SJCRH30 (cell line): ENCODE measurements at regions not wholly inside any gene's neighbourhood (a gene's known extent, or its start where the extent isn't known, plus 50 kb on each side); places are given as distances from the start of the nearest gene placed in this dataset.

Experiments used
- DNase-seq, 2 experiments: peaks; one replicate each; pipeline ENCODE4 v3.0.0-alpha.2; 2015 to 2020
- H3K27ac ChIP-seq: fragments of 250-450 bp; sonication (Bioruptor Pico); 2 replicates; pipeline ENCODE4 v1.5.1; 2020; ENCODE audit warnings: mild to moderate bottlenecking, moderate library complexity
- H3K27me3 ChIP-seq: fragments of 250-450 bp; sonication (Bioruptor Pico); 2 replicates; pipeline ENCODE4 v1.5.1; 2020; ENCODE audit warnings: mild to moderate bottlenecking, moderate library complexity
- H3K36me3 ChIP-seq: fragments of 250-450 bp; sonication (Bioruptor Pico); 2 replicates; pipeline ENCODE4 v1.5.1; 2020; ENCODE audit warnings: mild to moderate bottlenecking, moderate library complexity
- H3K4me1 ChIP-seq: fragments of 250-450 bp; sonication (Bioruptor Pico); 2 replicates; pipeline ENCODE4 v1.5.1; 2020; ENCODE audit warnings: mild to moderate bottlenecking, moderate library complexity
- H3K4me3 ChIP-seq: fragments of 250-450 bp; sonication (Bioruptor Pico); 2 replicates; pipeline ENCODE4 v1.5.1; 2020; ENCODE audit warnings: mild to moderate bottlenecking, moderate library complexity
- H3K9me3 ChIP-seq: fragments of 250-450 bp; sonication (Bioruptor Pico); replicated peaks from 2 replicates; pipeline ENCODE4 v1.5.1; 2020; ENCODE audit warnings: mild to moderate bottlenecking, moderate library complexity

DNA sequence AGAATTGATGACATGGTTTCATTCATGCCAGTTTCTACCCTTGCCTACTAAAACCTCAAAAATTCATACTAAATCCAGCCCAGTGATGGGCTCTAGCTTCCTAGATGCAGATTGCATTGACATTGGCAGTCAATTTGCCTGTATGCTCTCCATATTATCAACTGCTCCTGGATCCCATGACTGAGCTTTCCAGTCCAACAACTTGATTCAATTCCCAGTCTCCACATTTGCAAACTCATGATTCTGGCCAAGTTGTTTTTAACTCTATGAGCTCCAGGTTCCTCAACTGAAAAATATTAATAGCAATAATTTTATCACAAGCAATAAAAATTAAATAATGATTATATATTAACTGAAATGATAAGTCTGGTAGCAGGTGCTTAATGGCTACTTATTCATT is 51.0 kb upstream of the DSC1 start:
- H3K4me3 ChIP-seq = no peak overlapping the region
- H3K27me3 ChIP-seq = no peaks in the 10 kb centered on the region
- H3K4me1 ChIP-seq = no peaks in the 10 kb centered on the region
- no peak for DNase-seq
- H3K27ac ChIP-seq = no peak overlapping the region
- H3K36me3 ChIP-seq = no peaks in the 10 kb centered on the region
- no peaks in the 10 kb centered on the region for H3K9me3 ChIP-seq

DNA sequence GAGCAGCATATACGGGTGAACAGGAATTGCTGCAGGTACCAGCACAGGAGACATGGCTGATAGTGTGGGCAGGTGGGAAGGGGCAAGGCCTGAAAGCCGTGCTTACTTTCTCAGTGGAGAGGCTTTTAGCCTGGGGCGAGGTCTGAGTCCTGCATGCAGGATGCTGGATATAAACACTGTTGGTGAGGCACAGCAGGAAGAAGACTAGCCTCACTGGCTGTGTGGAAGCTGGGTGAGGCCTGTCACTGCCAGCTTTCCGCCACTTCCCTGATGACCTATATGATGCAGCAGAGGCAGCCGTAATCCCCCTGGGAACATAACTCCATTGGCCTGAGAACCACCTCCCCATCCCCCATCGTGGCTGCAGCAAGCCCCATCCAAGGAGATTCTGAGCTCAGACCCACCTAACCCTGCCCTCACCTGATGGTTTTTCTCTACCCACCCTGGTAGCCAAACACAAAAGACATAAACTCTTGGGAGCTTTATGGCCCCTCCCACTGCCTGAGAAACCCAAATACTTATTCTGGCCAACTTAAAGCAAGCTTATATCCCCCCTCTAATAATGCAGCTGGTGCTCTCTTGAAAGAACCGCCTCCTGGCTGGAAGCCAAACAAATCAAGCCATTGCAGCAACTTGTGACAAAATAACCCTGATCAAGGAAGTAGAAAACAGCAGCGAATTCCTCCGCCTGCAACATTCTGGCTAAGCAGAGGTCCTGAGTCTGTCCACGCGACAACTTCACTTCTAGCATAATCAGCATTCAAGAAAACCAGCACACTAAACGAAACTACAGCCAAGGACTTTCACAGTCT is 54.6 kb upstream of the DSC1 start:
- H3K4me1 ChIP-seq = no peaks in the 10 kb centered on the region
- H3K4me3 ChIP-seq = no peak overlapping the region
- H3K36me3 ChIP-seq = no peaks in the 10 kb centered on the region
- no peaks in the 10 kb centered on the region for H3K9me3 ChIP-seq
- H3K27me3 ChIP-seq = no peaks in the 10 kb centered on the region
- peak; percentile 2 to 4 for DNase-seq
- H3K27ac ChIP-seq = no peak overlapping the region

DNA sequence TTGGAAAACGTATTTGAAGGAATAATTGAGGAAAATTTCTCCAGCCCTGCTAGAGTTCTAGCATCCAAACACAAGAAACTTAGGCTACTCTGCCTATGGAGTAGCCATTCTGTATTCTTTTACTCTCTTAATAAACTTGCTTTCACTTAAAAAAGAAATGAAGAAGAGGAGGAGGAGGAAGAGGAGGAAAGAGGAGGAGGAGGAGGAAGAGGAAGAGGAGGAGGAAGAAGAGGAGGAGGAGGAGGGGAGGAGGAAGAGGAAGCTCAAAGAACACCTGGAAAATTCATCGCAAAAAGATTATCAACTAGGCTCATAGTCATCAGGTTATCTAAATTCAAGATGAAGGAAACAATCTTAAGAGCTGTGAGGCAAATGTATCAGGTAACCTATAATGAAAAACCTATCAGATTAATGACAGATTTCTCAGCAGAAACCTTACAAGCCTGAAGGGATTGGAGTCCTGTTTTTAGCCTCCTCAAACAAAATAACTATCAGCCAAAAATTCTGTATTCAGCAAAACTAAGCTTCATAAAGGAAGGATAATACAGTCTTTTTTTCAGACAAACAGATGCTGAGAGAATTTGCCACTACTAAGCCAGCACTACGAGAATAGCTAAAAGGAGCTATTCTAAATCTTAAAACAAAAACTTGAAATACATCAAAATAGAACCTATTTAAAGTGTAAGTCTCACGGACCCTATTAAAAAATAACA is 56.2 kb upstream of the DSC1 start:
- DNase-seq = no peak
- Histone ChIP-seq H3K9me3 (no peaks in the 10 kb centered on the region), H3K4me1 (no peaks in the 10 kb centered on the region), H3K27me3 (no peaks in the 10 kb centered on the region), H3K36me3 (no peaks in the 10 kb centered on the region), H3K27ac (no peak overlapping the region), H3K4me3 (no peak overlapping the region)

DNA sequence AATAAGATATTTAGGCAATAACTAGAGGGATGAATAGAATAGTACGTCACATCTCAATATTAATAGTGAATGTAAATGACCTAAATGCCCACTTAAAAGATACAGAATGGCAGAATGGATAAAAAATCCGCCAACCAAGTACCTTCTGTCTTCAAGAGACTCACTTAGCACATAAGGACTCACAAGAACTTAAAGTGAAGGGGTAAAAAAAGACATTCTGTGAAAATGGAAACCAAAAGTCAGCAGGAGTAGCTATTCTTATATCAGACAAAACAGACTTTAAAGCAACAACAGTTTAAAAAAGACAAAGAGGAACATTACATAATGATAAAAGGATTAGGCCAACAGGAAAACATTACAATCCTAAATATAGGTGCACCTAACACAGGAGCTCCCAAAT is 56.7 kb upstream of the DSC1 start:
- H3K4me1 ChIP-seq = no peaks in the 10 kb centered on the region
- no peaks in the 10 kb centered on the region for H3K36me3 ChIP-seq
- no peak for DNase-seq
- H3K27me3 ChIP-seq = no peaks in the 10 kb centered on the region
- H3K27ac ChIP-seq = no peak overlapping the region
- H3K4me3 ChIP-seq = no peak overlapping the region
- H3K9me3 ChIP-seq = no peaks in the 10 kb centered on the region

DNA sequence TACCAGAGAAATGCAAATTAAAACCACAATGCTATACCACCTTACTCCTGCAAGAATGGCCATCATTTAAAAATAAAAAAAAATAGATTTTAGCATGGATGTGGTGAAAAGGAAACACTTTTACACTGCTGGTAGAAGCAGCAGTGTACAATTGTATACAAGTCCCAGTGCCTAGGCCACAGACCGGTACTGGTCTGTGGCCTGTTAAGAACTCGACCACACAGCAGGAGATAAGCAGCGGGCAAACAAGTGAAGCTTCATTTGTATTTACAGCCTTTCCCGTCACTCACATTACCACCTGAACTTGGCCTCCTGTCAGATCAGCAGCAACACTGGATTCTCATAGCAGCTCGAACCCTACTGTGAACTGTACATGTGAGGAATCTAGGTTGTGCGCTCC is 60.7 kb upstream of the DSC1 start:
- no peaks in the 10 kb centered on the region for H3K4me1 ChIP-seq
- no peak overlapping the region for H3K4me3 ChIP-seq
- no peaks in the 10 kb centered on the region for H3K27me3 ChIP-seq
- no peak overlapping the region for H3K27ac ChIP-seq
- no peaks in the 10 kb centered on the region for H3K36me3 ChIP-seq
- H3K9me3 ChIP-seq = no peaks in the 10 kb centered on the region
- DNase-seq = peak; percentile 16 to 30

DNA sequence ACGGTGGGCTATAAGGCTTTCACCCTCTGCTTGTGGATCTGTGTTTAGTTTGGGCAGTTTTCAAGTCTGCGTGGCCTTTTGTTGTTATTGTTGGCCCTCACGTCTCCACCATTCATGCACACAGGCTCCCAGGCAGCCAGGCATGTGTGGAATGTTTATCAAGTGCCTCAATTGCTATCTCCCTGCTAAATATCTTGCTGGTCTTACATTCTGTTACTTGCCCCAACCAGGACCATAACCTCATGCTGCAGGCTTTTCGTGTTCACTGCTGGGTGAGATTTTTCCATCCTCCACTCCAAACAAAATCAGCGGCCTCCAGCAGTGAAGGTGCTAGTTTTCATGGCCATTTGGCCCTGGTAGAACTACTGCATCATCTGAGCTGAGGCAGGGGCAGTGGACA is 63.0 kb upstream of the DSC1 start:
- Histone ChIP-seq H3K4me3 (no peak overlapping the region), H3K27me3 (no peaks in the 10 kb centered on the region), H3K36me3 (no peaks in the 10 kb centered on the region), H3K9me3 (no peaks in the 10 kb centered on the region), H3K4me1 (no peaks in the 10 kb centered on the region), H3K27ac (no peak overlapping the region)
- DNase-seq = peak; percentile 11 to 17

DNA sequence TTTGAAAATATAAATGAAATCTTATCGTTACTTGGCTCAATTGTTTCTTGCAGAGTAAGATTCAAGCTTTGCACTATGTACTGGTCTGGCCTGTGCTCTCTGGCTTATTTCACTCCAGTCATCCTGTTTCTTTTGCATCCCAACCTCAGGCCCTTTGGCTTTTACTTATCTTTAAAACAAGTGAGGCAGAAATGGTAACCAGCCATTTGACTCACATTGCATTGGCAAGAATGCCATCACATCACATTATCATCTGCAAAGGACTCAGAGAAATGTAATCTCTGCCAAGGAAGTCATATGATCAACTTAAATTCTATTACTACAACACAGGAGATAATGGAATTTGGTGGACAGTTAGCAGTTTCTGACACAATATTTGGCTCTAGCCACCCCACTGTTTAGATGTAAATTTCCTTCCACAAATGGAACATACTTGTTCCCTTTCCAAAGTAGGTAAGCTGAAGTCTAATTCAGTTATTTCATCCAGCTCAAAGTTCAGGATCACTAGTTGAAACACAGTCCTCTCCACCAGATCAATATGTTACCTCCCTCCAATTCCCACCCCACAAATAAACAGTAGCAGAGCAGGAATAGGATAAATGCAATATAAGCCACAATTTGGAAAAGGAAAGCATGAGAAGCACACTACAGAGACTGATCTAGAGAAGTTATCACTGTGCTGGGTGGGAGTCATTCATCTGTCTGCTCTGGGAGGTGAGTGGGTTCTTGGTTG is 65.0 kb upstream of the DSC1 start:
- no peak for DNase-seq
- H3K27ac ChIP-seq = no peak overlapping the region
- no peak overlapping the region for H3K4me3 ChIP-seq
- no peaks in the 10 kb centered on the region for H3K4me1 ChIP-seq
- no peaks in the 10 kb centered on the region for H3K36me3 ChIP-seq
- H3K27me3 ChIP-seq = no peaks in the 10 kb centered on the region
- H3K9me3 ChIP-seq = no peaks in the 10 kb centered on the region

DNA sequence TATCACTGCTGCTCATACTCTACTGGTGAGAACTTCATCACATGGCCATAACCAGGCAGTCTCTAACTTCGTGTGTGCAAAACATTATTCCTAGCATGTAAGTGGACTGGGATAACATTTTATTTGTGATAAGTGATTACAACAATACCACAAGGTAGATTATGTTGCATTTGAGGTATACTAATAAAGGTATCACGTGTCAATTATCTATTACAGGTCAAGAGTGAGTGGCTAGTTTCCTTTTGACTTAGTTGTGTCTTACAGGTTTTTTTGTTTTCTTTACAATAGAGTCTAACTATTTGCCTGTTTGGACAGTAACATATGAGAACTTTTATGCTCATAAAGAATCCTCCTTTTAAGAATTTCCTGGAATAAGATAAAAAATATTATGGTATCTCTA is 67.2 kb upstream of the DSC1 start:
- Histone ChIP-seq H3K36me3 (no peaks in the 10 kb centered on the region), H3K27me3 (no peaks in the 10 kb centered on the region), H3K4me3 (no peak overlapping the region), H3K4me1 (no peaks in the 10 kb centered on the region), H3K9me3 (no peaks in the 10 kb centered on the region), H3K27ac (no peak overlapping the region)
- no peak for DNase-seq

DNA sequence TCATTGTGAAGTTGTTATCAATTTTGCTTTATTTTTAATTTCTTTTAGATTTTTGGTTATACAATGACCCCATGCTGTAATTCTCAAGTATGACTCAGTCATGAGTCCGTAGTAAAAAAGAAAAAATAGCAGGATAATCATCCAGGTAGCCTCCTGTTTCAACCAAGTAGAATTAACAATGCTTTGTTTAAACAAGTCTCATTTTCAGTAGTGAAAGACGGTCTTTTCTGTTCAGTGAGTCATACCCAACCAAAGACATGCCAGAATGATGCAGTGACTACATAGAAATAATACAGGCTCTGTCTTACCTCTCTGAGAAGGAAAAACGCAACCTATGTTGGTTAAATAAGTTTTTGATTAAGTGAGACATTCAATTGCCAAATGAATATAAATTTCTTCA is 67.8 kb upstream of the DSC1 start:
- H3K9me3 ChIP-seq = no peaks in the 10 kb centered on the region
- no peaks in the 10 kb centered on the region for H3K4me1 ChIP-seq
- no peak for DNase-seq
- no peaks in the 10 kb centered on the region for H3K36me3 ChIP-seq
- H3K27ac ChIP-seq = no peak overlapping the region
- no peak overlapping the region for H3K4me3 ChIP-seq
- no peaks in the 10 kb centered on the region for H3K27me3 ChIP-seq

DNA sequence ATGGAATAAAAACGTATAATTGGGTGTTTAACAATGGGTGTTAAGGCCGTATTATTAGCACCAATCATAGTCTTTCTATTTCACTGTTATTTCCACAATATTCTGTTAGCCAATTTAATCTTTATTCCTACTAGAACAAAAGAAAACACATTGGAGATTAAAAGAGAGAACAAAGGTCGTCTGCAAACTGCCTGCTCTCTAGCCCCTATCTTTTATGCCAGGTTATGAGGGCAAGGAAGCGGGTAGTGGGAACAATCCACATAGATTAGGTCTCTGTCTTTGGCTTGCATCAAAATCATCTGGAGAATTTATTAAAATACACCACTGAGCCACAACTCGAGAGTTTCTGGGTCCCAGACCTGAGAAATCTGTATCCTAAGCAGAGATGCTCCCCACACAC is 69.4 kb upstream of the DSC1 start:
- no peaks in the 10 kb centered on the region for H3K4me1 ChIP-seq
- H3K9me3 ChIP-seq = no peaks in the 10 kb centered on the region
- DNase-seq = no peak
- no peak overlapping the region for H3K27ac ChIP-seq
- H3K4me3 ChIP-seq = no peak overlapping the region
- no peaks in the 10 kb centered on the region for H3K27me3 ChIP-seq
- no peaks in the 10 kb centered on the region for H3K36me3 ChIP-seq

DNA sequence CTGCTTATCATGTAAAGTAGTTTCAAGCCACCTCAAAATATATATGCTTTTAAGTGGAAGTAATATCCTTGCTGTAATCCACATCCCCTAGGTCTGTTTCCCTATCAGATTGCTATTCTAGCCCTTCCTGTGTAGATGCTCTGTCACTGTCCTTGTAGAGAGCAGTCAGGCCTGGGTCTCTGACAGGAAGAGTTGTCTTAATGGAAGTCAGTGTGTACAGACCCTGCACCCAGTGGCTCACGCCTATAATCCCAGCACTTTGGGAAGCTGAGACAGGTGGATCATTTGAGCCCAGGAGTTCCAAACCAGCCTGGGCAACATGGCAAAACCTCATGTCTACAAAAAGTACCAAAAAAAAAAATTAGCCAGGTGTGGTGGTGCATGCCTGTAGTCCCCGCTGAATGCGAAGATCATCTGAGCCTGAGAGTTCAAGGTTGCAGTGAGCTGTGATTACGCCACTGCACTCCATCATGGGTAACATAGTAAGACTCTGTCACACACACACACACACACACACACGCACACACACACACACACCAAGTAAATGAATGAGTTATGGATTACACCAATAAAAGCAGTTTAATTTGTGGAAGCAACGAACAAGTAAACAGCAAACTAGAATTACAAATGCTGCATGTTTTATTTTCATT is 70.2 kb upstream of the DSC1 start:
- Histone ChIP-seq H3K4me3 (no peak overlapping the region), H3K36me3 (no peaks in the 10 kb centered on the region), H3K27me3 (no peaks in the 10 kb centered on the region), H3K4me1 (no peaks in the 10 kb centered on the region), H3K9me3 (no peaks in the 10 kb centered on the region), H3K27ac (no peak overlapping the region)
- DNase-seq = no peak

DNA sequence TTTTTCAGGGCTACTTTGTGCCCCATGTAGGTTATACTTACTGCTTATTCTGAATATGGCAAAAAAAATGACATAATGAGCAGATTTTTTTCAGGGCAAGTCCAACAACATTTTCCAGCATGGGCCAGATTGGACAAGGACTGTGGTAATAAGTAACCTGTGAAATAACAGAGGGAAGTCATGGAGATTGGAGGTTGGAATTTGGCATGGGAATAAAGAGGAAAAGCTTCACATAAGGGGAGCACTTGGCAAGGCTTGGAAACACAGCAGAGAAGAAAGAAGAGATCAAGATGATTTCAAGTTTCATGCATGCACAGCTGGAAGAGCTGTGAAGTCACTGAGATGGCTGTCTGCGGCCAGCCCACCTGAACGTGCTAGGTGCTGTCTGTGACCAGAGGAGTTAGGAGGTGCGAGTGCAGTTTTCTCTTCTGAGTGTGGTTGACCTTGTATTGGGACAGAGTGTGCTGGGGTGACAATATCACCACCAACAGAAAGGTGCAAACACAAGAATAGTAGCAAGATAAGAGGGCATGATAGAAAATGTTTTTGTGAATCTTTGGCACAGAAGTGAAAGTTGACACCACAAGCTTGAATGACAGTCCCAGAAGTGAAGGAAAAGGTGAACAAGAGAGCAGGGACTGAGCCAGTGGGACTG is 71.1 kb upstream of the DSC1 start:
- Histone ChIP-seq H3K9me3 (no peaks in the 10 kb centered on the region), H3K27ac (no peak overlapping the region), H3K27me3 (no peaks in the 10 kb centered on the region), H3K4me3 (no peak overlapping the region), H3K36me3 (no peaks in the 10 kb centered on the region), H3K4me1 (no peaks in the 10 kb centered on the region)
- DNase-seq = no peak

DNA sequence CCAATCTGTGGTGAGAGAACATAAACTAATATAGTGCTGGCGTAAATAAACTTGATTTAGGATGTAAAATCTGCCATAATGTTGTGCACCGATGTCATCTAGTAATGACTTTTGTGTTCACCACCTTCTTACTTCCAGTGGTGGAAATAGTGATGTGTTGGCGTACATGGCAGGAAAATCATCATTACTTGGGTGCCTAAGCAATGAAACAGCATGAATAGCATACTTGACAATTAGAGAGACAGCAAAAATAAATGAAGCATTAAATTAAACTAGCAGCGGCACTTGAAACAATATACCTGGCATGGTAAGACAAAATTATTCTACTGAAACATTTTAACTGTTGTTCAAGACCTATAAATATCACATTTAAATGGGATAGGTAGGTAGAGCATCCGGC is 73.2 kb upstream of the DSC1 start:
- no peak for DNase-seq
- H3K27me3 ChIP-seq = no peaks in the 10 kb centered on the region
- no peaks in the 10 kb centered on the region for H3K36me3 ChIP-seq
- no peak overlapping the region for H3K4me3 ChIP-seq
- no peaks in the 10 kb centered on the region for H3K9me3 ChIP-seq
- no peaks in the 10 kb centered on the region for H3K4me1 ChIP-seq
- H3K27ac ChIP-seq = no peak overlapping the region

DNA sequence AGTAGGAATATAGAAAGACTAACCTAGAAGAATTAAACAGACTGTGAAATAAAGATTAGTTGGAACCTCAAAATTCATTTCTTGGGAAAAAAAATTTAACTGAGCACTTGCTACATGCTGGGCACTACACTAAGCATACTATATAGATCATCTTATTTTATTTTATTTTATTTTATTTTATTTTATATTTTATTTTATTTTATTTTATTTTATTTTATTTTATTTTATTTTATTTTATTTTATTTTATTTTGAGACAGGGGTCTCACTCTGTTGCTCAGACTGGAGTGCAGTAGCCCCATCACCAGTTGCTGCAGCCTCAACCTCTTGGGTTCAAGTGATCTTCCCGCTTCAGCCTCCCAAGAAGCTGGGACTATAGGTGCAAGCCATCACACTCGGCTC is 74.5 kb upstream of the DSC1 start:
- Histone ChIP-seq H3K4me1 (no peaks in the 10 kb centered on the region), H3K4me3 (no peak overlapping the region), H3K27ac (no peak overlapping the region), H3K9me3 (no peaks in the 10 kb centered on the region), H3K27me3 (no peaks in the 10 kb centered on the region), H3K36me3 (no peaks in the 10 kb centered on the region)
- DNase-seq = no peak
